Glomerular visceral epithelial cell (primary cell): ENCODE measurements at regions not wholly inside any gene's neighbourhood (a gene's known extent, or its start where the extent isn't known, plus 50 kb on each side); places are given as distances from the start of the nearest gene placed in this dataset.
"Not testable (repeated sequence)": the region's sequence is repeated elsewhere in the genome, so short reads cannot be mapped to it uniquely, and the experiment has no call there.

Experiments
- DNase-seq: peaks from one replicate; pipeline ENCODE4 v3.0.0-alpha.2; 2016; ENCODE audit errors: extremely low spot score

DNA sequence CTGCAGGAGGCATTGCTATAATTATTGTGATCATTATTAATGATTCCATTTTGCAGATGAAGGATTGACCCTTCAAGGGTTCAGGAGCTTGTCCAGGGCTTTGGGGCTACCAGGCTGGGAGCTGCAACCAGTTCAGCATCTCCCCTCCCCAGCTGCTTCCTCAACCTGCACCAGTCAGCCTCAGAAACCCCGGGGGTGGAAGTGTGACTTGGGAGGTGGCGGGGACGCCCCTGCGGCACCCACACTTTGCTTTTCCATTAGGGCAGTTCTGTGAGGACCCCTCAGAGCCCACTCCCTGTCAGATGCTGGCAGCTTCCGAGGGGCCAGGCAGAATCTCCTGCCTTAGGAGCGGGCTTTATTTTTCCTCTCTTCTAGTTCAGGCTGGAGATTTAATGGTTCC lies 85.6 kb downstream of the OLFM1 start:
- no peak for DNase-seq

DNA sequence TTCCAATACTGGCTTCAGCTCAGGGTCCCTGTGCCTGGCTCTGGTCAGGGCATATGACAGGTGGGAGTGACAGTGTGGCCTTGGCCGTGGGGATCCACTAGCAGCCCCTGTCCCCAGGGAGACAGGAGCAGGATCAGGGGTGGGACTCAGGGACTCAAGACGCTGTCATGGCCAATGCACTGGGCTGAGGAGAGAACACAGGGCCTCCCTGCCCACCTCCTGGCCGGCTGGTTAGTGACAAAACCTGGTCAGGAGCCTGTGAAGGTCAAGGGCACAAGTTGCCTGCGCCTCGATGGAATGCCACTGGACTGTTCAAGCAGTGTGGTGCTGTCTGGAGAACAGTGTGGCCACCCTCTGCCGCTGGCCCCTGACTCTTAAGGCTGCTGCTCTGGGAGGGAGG lies 86.8 kb downstream of the OLFM1 start:
- no peak for DNase-seq

DNA sequence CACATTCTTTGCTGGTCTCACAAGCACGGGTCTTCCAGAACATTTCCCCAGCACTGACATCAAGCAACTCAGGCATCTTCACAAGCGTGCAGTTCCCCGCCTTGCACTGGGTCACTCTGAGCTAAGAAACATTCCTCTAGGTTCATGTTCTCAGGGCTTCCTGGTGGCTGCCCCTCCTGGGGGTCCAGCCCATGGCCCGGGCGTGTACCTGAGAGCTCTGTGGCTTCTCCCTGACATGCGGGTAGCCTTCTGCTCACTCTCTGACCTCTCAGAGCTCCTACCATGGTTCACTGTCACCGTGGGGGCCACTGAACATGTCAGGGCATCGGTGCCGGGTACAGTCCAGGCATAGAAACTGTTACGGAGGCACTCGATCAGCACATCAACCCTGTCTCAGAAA lies 87.5 kb downstream of the OLFM1 start:
- DNase-seq, result no peak

DNA sequence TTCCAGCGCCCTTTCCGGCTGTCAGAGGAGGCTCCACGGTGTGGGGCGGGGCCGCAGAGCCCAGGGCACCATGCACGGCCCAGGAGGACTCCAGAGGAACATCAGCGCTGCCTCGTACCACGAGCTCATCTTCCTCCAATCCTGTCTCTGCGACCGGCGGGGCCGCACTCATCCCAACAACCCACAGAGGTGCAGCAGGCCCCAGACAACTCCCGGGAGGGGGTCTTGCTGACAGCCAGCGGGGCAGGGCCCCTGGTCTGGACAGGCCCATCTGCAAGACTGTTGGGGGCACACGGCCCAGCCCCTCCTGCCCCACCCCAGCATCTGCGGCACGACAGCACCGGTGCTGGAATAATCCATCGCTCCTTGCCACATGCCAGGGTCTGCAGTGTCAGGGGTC lies 88.8 kb downstream of the OLFM1 start:
- DNase-seq, result no peak

DNA sequence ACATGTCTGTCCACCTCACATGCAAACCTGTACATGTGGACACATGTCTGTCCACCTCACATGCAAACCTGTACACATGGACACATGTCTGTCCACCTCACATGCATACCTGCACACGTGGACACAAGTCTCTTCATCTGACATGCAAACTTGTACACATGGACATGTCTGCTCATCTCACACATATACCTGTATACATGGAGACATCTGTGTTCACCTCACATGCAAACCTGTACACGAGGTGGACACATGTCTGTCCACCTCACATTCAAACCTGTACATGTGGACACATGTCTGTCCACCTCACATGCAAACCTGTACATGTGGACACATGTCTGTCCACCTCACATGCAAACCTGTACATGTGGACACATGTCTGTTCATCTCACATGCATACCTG lies 90.1 kb downstream of the OLFM1 start:
- not testable (repeated sequence) for DNase-seq

DNA sequence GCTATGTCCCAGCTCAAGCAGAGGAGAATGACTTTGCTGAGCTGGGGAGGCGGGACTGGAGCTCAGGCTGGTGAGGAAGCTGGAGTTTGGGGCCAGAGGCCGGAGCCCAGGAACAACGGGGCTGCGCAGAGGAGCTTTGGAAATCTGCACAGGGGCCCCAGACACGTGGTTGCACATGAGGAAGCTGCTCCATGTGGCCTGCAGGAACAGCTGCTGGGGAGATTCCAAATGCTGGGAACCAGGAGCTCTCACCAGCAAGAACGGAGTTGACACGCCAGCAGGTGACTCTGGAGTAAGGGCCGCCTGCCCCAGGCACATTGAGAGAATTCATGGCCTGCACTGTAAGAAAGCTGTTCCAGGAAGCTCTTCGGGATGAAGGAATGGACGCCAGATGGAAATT lies 91.0 kb downstream of the OLFM1 start:
- no peak for DNase-seq

DNA sequence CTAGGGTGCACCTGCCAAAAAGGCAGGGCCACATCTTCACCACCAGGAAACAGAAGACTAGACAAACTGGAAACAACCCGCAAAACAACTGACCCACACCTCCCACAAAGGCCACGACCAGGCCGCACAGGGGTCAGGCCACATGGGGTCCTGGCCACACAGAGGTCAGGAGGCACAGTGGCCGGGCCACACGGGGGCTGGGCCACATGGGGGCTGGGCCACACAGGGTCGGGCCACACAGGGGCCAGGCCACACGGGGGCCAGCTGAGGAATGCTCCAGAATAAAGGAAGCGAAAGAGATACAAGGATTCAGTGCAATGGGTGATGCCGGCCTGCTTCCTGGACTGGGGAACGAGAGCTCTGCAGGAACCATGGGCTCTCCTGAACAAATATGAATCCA lies 91.6 kb downstream of the OLFM1 start:
- no peak for DNase-seq

DNA sequence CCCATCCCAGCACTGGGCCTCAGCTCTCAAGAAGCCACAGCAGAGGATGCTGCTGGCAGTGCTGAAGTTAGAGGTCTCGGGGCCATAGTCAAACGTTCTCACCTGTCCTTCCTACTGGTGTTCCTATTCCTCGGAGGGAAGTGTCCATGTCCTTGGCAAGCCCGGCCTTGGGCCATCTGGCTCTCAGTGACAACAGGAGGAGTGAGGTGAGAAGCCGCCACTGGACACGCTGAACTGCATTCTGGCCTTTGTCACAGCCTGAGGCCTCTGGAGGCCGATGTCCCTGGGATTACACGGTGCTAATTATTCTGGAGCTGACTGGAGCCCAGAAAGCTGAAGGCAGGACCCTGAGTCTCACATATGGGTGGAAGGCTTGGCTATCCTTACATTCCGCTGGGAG lies 92.5 kb downstream of the OLFM1 start:
- no peak for DNase-seq

DNA sequence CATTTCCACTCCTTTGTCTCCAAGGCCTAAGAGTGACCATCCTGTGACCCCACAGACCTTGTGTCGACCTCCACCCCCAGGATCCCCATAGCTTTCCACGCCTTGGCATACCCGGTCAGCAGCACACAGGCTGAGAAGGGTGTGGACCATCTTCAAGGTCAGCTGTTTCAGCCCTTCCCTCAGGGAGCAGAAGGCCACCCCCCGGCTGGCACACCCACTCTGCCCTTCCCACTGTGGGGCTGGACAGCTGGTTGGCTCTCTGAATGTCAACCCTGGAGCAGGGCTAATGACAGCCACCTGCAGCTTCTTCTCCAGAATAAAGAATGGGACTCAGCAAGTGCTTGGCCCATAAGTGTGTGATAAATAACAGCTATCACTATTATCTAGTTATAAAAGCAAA lies 93.1 kb downstream of the OLFM1 start:
- no peak for DNase-seq

DNA sequence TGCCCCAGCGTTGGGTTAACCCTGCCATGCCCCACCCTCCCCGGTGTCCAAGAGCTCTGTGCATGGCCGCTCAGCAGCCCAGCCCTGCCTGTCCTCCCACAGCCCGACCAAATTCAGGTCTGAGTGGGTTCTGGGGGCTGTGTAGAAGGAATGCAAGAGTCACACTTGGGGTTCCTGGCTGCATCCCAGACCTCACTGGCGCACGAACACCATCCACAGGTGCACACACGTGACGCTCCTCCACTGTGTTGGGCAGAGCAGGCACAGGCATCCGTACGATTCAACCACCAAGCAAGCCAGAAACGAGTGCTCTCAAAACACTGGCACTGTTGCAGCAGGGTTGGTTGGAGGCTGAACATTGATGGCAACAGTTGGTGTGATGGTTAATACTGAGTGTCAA lies 93.9 kb downstream of the OLFM1 start:
- no peak for DNase-seq

DNA sequence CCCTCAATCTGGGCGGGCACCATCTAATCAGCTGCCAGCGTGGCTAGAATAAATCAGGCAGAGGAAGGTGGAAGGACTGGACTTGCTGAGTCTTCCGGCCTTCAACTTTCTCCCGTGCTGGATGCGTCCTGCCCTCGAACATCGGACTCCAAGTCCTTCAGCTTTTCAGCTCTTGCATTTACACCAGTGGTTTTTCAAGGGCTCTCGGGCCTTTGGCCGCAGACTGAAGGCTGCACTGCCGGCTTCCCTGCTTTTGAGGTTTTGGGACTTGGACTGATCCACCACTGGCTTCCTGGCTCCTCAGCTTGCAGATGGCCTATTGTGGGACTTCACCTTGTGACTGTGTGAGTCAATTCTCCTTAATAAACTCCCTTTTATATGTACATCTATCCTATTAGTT lies 94.4 kb downstream of the OLFM1 start:
- not testable (repeated sequence) for DNase-seq

DNA sequence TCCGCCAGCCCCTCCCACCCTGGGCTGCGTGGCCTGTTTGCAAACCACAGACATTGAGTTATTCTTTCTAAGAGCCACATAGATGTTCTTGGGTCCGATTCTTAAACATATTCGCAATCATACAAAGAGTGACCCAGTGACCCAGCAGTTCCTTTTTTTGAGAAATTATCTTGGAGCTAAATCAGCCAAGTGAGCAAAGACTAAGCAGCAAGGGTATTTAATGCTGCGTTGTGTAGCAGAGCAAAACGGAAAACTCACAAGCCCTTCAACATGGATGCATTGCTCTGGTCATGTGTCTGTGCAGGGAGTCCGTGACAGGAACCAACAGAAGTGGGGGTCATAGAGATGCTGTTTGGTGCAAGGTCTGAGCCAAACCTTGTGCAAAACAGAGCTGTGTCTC lies 95.6 kb downstream of the OLFM1 start:
- DNase-seq, result no peak

DNA sequence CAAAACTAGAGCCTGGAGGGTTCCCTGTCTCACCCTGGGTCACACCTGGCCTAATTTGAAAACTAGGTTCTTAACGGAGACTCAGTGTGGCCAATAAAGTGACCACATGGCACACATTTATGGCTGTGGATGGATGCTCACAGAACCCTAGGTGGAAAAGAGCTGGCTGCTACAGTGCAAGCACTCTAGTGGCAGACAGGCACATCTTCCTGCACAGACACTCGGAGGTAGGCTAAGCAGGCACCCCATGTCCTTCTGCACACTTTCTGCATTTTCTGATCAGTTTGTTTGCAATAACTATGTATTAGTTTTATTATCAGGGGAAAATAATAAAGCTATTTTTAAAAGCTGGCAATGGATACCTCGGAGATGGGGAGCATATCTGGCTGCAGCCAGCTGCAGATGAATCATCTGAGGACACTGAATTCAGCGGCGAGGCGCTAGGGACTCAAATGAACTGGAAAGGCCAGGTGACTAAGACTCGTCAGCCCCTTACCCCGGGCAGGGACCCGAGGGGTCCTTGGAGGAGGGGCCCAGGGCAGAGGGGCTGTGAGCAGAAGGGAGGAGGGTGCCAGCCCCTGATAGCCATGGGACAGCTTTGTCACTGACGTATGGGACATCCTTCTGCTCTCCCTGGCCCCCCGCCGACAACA lies 96.2 kb downstream of the OLFM1 start:
- DNase-seq, result no peak

DNA sequence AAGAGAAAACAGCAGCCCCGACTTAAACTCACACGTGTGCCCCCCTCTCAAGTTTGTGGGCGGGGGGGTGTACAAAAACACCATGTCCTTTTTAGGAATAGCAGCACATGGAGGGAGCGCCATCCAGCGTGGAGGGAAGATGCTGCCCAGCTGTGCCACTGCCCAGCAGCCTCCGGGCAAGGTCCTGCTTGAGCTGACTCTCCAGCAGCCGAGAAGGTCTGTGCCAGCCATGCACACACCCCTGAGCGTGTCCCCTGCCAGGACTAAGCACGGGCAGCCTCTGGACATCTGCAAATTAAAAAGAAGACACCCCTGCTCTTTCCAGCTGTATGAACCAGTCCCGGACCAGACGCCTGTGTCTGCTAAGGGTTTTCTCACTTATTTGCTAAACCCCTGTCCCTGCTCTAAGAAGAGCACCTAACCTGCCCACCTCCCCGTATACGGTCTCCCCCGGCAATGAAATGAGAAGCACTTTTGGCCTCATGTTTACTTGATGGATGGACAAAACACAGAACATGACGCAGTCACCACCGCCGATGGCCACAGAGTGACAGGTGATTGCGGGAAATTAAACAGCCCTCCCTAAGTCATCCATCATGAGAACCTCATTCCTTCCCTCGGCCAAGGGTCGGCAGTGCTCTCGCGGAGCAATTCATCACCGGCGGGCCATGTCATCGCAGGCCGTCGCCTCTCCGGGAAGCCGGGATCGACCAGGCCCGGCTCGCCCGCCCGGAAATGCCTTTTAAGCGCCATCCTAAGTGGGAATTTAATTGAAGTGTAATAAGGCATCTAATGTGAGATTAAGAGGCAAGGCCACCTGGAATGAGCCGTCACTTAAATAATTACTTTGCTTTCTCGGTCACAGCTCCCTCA lies 96.9 kb downstream of the OLFM1 start:
- no peak for DNase-seq

DNA sequence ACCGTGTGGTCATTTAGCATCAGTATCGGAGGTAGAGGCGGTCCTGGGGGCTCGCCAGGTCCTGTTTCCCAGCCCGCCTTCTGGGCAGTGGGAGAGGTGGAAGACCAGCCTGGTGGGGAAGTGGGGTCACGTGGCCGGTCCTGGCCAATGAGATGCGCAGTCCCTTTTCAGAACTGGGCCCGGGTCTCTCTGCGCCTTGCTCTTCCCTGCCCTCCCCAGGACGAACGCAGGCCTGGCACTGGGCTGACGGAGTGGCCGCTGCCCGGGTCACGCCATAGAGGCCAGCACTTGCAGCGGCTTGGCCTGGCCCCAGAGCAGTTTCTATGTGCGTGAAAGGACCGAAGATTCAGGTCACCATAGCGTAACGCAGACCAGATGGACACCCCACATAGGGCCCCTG lies 97.6 kb downstream of the OLFM1 start:
- no peak for DNase-seq

DNA sequence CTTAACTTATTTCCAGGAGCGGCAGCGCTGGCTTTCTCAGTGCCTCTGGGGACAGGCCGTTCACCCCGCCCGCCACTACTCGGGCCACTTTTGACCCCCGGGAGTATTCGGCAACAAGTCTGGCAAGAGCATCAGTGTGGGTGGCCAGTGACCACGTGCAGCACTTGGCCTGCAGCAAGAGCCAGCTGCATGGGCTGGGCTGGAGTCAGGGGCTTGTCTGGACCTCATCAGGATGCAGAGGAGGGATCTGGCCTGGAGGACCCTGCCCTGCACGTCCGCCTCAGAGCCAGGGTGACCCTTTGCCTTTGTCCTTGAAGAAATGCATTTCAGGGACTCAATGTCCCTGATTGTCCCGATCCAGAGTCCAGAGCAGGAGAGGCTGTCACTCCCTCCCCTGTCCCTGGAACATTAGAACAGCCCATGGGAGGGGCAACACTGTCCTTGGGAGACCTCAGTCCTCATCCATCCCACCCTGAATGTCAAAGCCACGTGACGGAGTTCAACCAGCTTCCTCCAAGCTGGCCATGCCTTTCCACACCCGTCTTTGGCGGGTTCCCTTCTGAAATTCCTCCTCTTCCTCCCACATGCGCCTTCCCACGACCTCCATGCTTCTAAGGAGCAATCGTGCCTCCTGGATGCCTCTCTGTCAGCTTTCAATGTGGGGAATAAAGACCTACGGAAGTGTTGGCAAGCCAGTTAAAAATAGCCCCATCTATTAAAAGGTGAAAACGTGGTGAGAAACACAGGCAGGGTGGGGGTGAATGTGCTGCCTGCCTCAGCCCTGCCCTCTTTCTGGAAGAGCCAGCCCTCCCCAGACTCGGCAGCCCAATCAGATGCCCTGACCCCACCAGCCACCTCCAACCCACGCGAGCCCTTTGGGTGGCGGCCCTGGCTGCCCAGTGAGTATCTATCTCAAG lies 99.0 kb downstream of the OLFM1 start:
- DNase-seq, result no peak

DNA sequence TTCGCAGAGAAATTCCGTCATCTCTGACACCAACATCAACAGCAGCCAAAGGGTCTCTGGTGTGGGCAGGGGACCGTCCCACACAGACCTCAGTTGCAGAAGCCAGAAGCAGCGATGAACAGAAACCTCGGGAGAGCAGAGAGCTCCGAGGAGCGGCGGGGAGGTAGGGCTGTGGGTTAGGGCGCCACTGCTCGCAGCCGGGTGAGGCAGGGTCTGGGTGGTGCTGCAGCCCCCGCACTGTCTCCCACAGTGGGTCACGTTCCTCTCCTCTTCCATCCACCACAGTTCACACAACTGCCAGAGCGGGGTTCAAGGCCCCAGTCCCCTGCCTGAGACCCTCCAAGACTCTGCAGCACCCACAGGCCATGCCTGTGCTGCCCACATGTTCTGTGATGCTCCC lies 99.9 kb downstream of the OLFM1 start:
- DNase-seq, result no peak

DNA sequence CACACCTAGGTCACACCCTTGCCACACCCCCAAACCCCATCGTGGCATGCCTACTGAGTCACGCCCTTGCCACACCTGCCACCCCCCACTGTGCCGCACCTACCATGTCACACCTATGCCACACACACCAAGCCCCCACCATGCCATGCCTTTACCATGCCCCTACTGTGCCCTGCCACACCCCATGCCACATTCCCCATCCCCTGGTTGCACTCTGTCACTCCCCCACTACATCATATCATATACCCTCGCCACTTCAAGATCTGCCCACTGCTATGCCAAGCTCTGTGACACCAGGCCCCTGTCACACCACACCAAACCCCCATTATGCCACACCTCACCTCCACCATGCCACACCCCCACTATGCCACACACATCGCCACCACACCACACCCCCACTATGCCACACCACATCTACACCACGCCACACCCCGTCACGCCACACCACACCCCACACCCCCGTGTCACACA lies 101.2 kb downstream of the OLFM1 start:
- DNase-seq, result no peak

DNA sequence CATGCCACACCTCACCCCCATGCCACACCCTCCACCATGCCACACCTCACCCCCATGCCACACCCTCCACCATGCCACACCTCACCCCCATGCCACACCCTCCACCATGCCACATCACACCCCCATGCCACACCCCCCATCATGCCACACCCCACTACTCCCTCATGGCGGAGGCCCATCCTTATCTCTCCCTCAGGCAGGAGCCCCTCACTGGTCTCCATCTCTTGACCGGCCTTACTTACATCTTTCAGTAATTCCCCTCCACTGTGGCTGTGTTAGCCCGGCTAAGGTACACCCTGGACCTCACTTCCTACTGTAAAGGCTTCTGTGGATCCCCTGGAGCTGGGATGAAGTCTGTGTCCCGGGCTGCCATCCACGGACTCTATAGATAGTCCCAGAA lies 102.0 kb downstream of the OLFM1 start:
- no peak for DNase-seq

DNA sequence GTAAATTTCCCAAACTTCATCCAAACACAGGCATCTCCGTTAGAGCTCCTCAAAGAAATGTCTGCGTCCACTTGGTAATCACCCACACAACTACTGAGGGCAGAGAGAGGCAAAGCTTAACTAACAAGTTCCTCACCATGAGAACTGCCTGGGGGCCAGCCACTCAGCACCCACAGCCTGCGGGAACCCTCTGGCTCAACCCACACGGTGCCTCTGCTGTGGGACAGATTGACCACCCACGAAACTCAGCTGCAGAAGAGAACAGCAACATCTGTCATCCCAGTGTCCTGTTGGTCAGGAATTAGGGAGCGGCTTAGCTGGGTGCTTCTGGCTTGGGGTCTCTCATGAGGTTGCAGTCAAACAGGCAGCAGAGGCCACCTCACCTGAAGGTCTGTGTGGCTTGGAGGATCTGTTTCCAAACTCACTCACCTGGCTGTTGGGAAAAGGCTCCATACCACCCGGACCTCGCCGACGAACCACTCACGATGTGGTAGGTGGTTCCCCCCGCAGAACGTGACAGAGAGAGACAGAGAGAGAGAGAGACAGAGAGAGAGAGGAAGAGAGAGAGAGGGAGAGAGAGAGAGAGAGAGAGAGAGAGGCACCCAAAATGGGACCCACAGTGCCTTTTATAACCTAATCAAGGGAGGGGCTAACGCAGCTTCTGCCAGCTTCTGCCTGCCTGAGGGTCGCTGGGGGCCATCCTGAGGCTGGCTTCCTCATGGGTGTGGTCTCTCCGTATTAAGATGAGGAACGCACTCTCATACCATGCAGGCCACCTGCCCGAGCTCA lies 103.5 kb downstream of the OLFM1 start:
- DNase-seq, result no peak

DNA sequence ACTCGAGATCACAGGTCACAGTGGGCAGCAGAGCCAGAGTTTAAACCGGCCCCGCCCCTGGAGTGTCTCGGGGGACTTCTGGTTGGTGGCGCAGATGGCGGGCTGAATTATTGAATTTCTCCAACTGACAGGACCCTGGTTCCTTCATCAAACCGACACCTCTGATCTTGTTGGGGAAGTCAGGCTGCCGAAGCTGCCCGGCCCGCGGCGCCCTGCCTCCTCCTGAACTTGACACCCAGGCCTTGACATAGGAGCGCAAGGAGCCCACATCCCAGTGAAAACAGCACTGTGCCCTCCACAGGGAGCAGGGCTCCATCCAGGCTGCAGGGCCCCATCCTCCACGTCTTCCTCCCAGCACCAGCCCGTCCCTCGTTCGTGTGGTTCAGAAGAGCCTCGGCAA lies 105.2 kb downstream of the OLFM1 start:
- DNase-seq, result no peak

DNA sequence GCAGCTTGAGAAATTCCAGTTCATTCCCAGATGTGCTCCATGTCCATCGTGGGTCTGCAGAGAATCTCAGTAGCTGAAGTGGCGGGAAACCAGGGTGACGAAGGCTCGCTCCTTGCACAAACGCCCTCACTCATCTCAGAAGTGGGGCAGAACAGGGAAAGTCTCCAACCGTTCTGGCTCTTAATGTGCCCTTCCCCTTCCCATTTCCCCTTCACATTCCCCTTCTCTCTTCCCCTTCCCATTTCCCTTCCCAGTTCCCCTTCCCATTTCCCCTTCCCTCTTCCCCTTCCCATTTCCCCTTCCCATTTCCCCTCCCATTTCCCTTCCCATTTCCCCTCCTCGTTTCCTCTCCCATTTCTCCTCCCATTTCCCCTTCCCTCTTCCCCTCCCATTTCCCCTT lies 108.5 kb downstream of the OLFM1 start:
- DNase-seq, result not testable (repeated sequence)
